ENCODE measurements at regions not wholly inside any gene's neighbourhood (a gene's known extent, or its start where the extent isn't known, plus 50 kb on each side); places are given as distances from the start of the nearest gene placed in this dataset.

- Histone ChIP-seq H3K27me3 (ENCODE audit: insufficient read depth, low read length, poor library complexity, severe bottlenecking) (no peaks in the 10 kb centered on the region), H2AFZ (ENCODE audit: low read length) (no peak overlapping the region), H4K20me1 (ENCODE audit: insufficient read depth, low read length, poor library complexity, severe bottlenecking) (no peaks in the 10 kb centered on the region), H3F3A (ENCODE audit: low read depth) (no peaks in the 10 kb centered on the region), H3K4me1 (ENCODE audit: insufficient read depth, low read length, poor library complexity, severe bottlenecking) (no peaks in the 10 kb centered on the region), H3K4me3 (ENCODE audit: low read length, poor library complexity, severe bottlenecking) (no peak overlapping the region), H3K9me2 (replicated peaks; ENCODE audit: low read depth, low read length) (no peaks in the 10 kb centered on the region), H3K36me3 (ENCODE audit: insufficient read depth, low read length) (no peaks in the 10 kb centered on the region), H3K4me2 (ENCODE audit: low read depth, low read length, poor library complexity, severe bottlenecking) (no peak overlapping the region), H3K9ac (ENCODE audit: low read depth, low read length, poor library complexity, severe bottlenecking) (no peak overlapping the region), H3K9me3 (ENCODE audit: insufficient read depth, low read depth, low read length) (no peaks in the 10 kb centered on the region), H3K79me2 (ENCODE audit: insufficient read depth, low read length) (no peaks in the 10 kb centered on the region)
- no peak for TF ChIP-seq CTCF (conservative IDR thresholded peaks at IDR 0.05; ENCODE audit: low read length)
- no peak for TF ChIP-seq EZH2phosphoT487 (IDR thresholded peaks at IDR 0.05; ENCODE audit: borderline replicate concordance)
These were observed 110.5 kb upstream of the GPR26 start for GRCh38 chr10:123555616-123556015.

- Histone ChIP-seq H3K4me3 (ENCODE audit: low read length, poor library complexity, severe bottlenecking) (no peak overlapping the region), H3K27me3 (ENCODE audit: insufficient read depth, low read length, poor library complexity, severe bottlenecking) (no peaks in the 10 kb centered on the region)
These were observed 110.1 kb upstream of the GPR26 start for GRCh38 chr10:123556049-123556448.

GRCh38 chr10:123556736-123557135 lies 109.4 kb upstream of the GPR26 start:
- H3K79me2 ChIP-seq (ENCODE audit: insufficient read depth, low read length) = no peaks in the 10 kb centered on the region
- no peaks in the 10 kb centered on the region for H3K27me3 ChIP-seq (ENCODE audit: insufficient read depth, low read length, poor library complexity, severe bottlenecking)
- H3K9ac ChIP-seq (ENCODE audit: low read depth, low read length, poor library complexity, severe bottlenecking) = no peak overlapping the region
- H3F3A ChIP-seq (ENCODE audit: low read depth) = no peaks in the 10 kb centered on the region
- H3K4me2 ChIP-seq (ENCODE audit: low read depth, low read length, poor library complexity, severe bottlenecking) = no peak overlapping the region
- TF ChIP-seq CTCF (conservative IDR thresholded peaks at IDR 0.05; ENCODE audit: low read length) (no peak), EZH2phosphoT487 (IDR thresholded peaks at IDR 0.05; ENCODE audit: borderline replicate concordance) (no peak)
- H3K4me1 ChIP-seq (ENCODE audit: insufficient read depth, low read length, poor library complexity, severe bottlenecking) = no peaks in the 10 kb centered on the region
- H4K20me1 ChIP-seq (ENCODE audit: insufficient read depth, low read length, poor library complexity, severe bottlenecking) = no peaks in the 10 kb centered on the region
- H3K36me3 ChIP-seq (ENCODE audit: insufficient read depth, low read length) = no peaks in the 10 kb centered on the region
- no peak overlapping the region for H2AFZ ChIP-seq (ENCODE audit: low read length)
- no peaks in the 10 kb centered on the region for H3K9me2 ChIP-seq (replicated peaks; ENCODE audit: low read depth, low read length)
- H3K4me3 ChIP-seq (ENCODE audit: low read length, poor library complexity, severe bottlenecking) = no peak overlapping the region
- H3K9me3 ChIP-seq (ENCODE audit: insufficient read depth, low read depth, low read length) = no peaks in the 10 kb centered on the region

More at GRCh38 chr10:123556049-123556448, 110.1 kb upstream of the GPR26 start:
- Histone ChIP-seq H3F3A (ENCODE audit: low read depth) (no peaks in the 10 kb centered on the region), H2AFZ (ENCODE audit: low read length) (no peak overlapping the region), H3K36me3 (ENCODE audit: insufficient read depth, low read length) (no peaks in the 10 kb centered on the region), H3K4me1 (ENCODE audit: insufficient read depth, low read length, poor library complexity, severe bottlenecking) (no peaks in the 10 kb centered on the region), H3K9me2 (replicated peaks; ENCODE audit: low read depth, low read length) (no peaks in the 10 kb centered on the region), H3K9ac (ENCODE audit: low read depth, low read length, poor library complexity, severe bottlenecking) (no peak overlapping the region), H3K79me2 (ENCODE audit: insufficient read depth, low read length) (no peaks in the 10 kb centered on the region), H4K20me1 (ENCODE audit: insufficient read depth, low read length, poor library complexity, severe bottlenecking) (no peaks in the 10 kb centered on the region), H3K9me3 (ENCODE audit: insufficient read depth, low read depth, low read length) (no peaks in the 10 kb centered on the region), H3K4me2 (ENCODE audit: low read depth, low read length, poor library complexity, severe bottlenecking) (no peak overlapping the region)
- TF ChIP-seq CTCF (conservative IDR thresholded peaks at IDR 0.05; ENCODE audit: low read length) (no peak), EZH2phosphoT487 (IDR thresholded peaks at IDR 0.05; ENCODE audit: borderline replicate concordance) (no peak)
